HuH-7.5 (cell line): ENCODE measurements at regions not wholly inside any gene's neighbourhood (a gene's known extent, or its start where the extent isn't known, plus 50 kb on each side); places are given as distances from the start of the nearest gene placed in this dataset.

ENCODE experiments used
- DNase-seq: peaks from one replicate; pipeline ENCODE4 v3.0.0; 2011; ENCODE audit warnings: low spot score

- no peak for DNase-seq
These were observed 224.4 kb upstream of the TLE3 start for GRCh38 chr15:70322051-70322668.

- DNase-seq = no peak
These were observed 223.6 kb upstream of the TLE3 start for GRCh38 chr15:70321172-70321819.

- no peak for DNase-seq
These were observed 222.8 kb upstream of the TLE3 start for GRCh38 chr15:70320482-70320881.

- no peak for DNase-seq
These were observed 222.4 kb upstream of the TLE3 start for GRCh38 chr15:70320077-70320476.

GRCh38 chr15:70319466-70319865 lies 221.7 kb upstream of the TLE3 start:
- DNase-seq = no peak

GRCh38 chr15:70318594-70319465 lies 221.1 kb upstream of the TLE3 start:
- DNase-seq = no peak

- DNase-seq = no peak
These were observed 218.4 kb upstream of the TLE3 start for GRCh38 chr15:70316059-70316600.

GRCh38 chr15:70315431-70315830 lies 217.7 kb upstream of the TLE3 start:
- no peak for DNase-seq

- no peak for DNase-seq
These were observed 217.0 kb upstream of the TLE3 start for GRCh38 chr15:70314688-70315087.

- no peak for DNase-seq
These were observed 216.3 kb upstream of the TLE3 start for GRCh38 chr15:70314018-70314354.

GRCh38 chr15:70313099-70314017 lies 215.6 kb upstream of the TLE3 start:
- no peak for DNase-seq

- no peak for DNase-seq
These were observed 214.1 kb upstream of the TLE3 start for GRCh38 chr15:70311821-70312220.

GRCh38 chr15:70309716-70310115 lies 212.0 kb upstream of the TLE3 start:
- no peak for DNase-seq

- no peak for DNase-seq
These were observed 211.2 kb upstream of the TLE3 start for GRCh38 chr15:70308735-70309434.

- DNase-seq = no peak
These were observed 210.5 kb upstream of the TLE3 start for GRCh38 chr15:70308011-70308734.

GRCh38 chr15:70306582-70306981 lies 208.9 kb upstream of the TLE3 start:
- DNase-seq = no peak

GRCh38 chr15:70306081-70306480 lies 208.4 kb upstream of the TLE3 start:
- no peak for DNase-seq

- DNase-seq = no peak
These were observed 206.3 kb upstream of the TLE3 start for GRCh38 chr15:70303981-70304380.

- no peak for DNase-seq
These were observed 204.6 kb upstream of the TLE3 start for GRCh38 chr15:70302360-70302759.

GRCh38 chr15:70301396-70301795 lies 203.7 kb upstream of the TLE3 start:
- DNase-seq = no peak
